ENCODE measurements at regions not wholly inside any gene's neighbourhood (a gene's known extent, or its start where the extent isn't known, plus 50 kb on each side); places are given as distances from the start of the nearest gene placed in this dataset.

- DNase-seq = no peak
Observed at GRCh38 chr5:89450149-89450538, 567.2 kb upstream of the MEF2C start.

GRCh38 chr5:89449392-89450148 lies 566.6 kb upstream of the MEF2C start:
- DNase-seq = no peak

- no peak for DNase-seq
Observed at GRCh38 chr5:89447027-89447426, 564.0 kb upstream of the MEF2C start.

- DNase-seq = no peak
Observed at GRCh38 chr5:89445106-89445745, 562.2 kb upstream of the MEF2C start.

GRCh38 chr5:89444088-89444487 lies 561.1 kb upstream of the MEF2C start:
- no peak for DNase-seq

- no peak for DNase-seq
Observed at GRCh38 chr5:89443508-89443907, 560.5 kb upstream of the MEF2C start.

GRCh38 chr5:89441965-89442364 lies 559.0 kb upstream of the MEF2C start:
- DNase-seq = no peak

GRCh38 chr5:89440670-89441069 lies 557.7 kb upstream of the MEF2C start:
- DNase-seq = no peak

GRCh38 chr5:89437450-89438435 lies 554.8 kb upstream of the MEF2C start:
- DNase-seq = peak; percentile 33

GRCh38 chr5:89436464-89436863 lies 553.5 kb upstream of the MEF2C start:
- DNase-seq = no peak

GRCh38 chr5:89435347-89435746 lies 552.4 kb upstream of the MEF2C start:
- DNase-seq = no peak

GRCh38 chr5:89428624-89429023 lies 545.6 kb upstream of the MEF2C start:
- DNase-seq = no peak

GRCh38 chr5:89425062-89425461 lies 542.1 kb upstream of the MEF2C start:
- no peak for DNase-seq

- peak; percentile 52 for DNase-seq
Observed at GRCh38 chr5:89421035-89421434, 538.1 kb upstream of the MEF2C start.

- DNase-seq = peak; percentile 68
Observed at GRCh38 chr5:89418407-89419085, 535.6 kb upstream of the MEF2C start.

- DNase-seq = no peak
Observed at GRCh38 chr5:89417990-89418389, 535.0 kb upstream of the MEF2C start.

- no peak for DNase-seq
Observed at GRCh38 chr5:89417515-89417914, 534.5 kb upstream of the MEF2C start.

- DNase-seq = no peak
Observed at GRCh38 chr5:89411891-89412290, 528.9 kb upstream of the MEF2C start.

GRCh38 chr5:89407054-89407453 lies 524.1 kb upstream of the MEF2C start:
- DNase-seq = no peak

- DNase-seq = no peak
Observed at GRCh38 chr5:89401659-89402058, 518.7 kb upstream of the MEF2C start.

- DNase-seq = no peak
Observed at GRCh38 chr5:89401012-89401411, 518.0 kb upstream of the MEF2C start.

- DNase-seq = peak; percentile 4
Observed at GRCh38 chr5:89399548-89399947, 516.6 kb upstream of the MEF2C start.

- peak; percentile 26 for DNase-seq
Observed at GRCh38 chr5:89397096-89397495, 514.1 kb upstream of the MEF2C start.
